ENCODE measurements at regions not wholly inside any gene's neighbourhood (a gene's known extent, or its start where the extent isn't known, plus 50 kb on each side); places are given as distances from the start of the nearest gene placed in this dataset.
"Not testable (repeated sequence)": the region's sequence is repeated elsewhere in the genome, so short reads cannot be mapped to it uniquely, and the experiment has no call there.

GRCh38 chr5:99586878-99587277 is 658.1 kb upstream of the CHD1 start:
- Histone ChIP-seq H3K79me2 (ENCODE audit: low read length) (no peaks in the 10 kb centered on the region), H2AFZ (ENCODE audit: low read length) (no peak overlapping the region), H3K4me1 (ENCODE audit: insufficient read depth, low read length) (no peaks in the 10 kb centered on the region), H3K27me3 (ENCODE audit: low read length) (no peaks in the 10 kb centered on the region), H3K4me2 (ENCODE audit: low read length) (no peak overlapping the region), H4K20me1 (ENCODE audit: low read length) (no peaks in the 10 kb centered on the region), H3K27ac (ENCODE audit: low read length) (no peak overlapping the region), H3K9me2 (replicated peaks; ENCODE audit: low read length) (no peaks in the 10 kb centered on the region), H3K4me3 (ENCODE audit: low read length) (no peak overlapping the region), H3K9ac (ENCODE audit: low read length) (no peak overlapping the region), H3K36me3 (ENCODE audit: low read depth, low read length) (no peaks in the 10 kb centered on the region), H3K9me3 (ENCODE audit: low read length) (no peaks in the 10 kb centered on the region), H3F3A (ENCODE audit: low read length, unreplicated experiment) (no peaks in the 10 kb centered on the region)
- intact Hi-C loops (cut with micrococcal nuclease): no loop called here
- DNase-seq (no peak), ATAC-seq (no peak)
- BruUV-seq (replicated peaks): no TSS peak
- POLR2A ChIA-PET (ENCODE audit: unreplicated experiment): no interaction called here
- no peak for TF ChIP-seq CTCF (conservative IDR thresholded peaks at IDR 0.05; ENCODE audit: low read depth, low read length)
- no peak for TF ChIP-seq EZH2 (IDR thresholded peaks at IDR 0.05; ENCODE audit: low read length, unreplicated experiment)
- no peak for TF ChIP-seq EZH2phosphoT487 (IDR thresholded peaks at IDR 0.05; ENCODE audit: borderline replicate concordance, low read length)
- CTCF ChIA-PET: no interaction called here

- BruUV-seq (replicated peaks): not testable (repeated sequence)
Measured at GRCh38 chr5:99581204-99581603, 652.4 kb upstream of the CHD1 start.

GRCh38 chr5:99562937-99563627 is 634.3 kb upstream of the CHD1 start:
- H3K4me2 ChIP-seq (ENCODE audit: low read length); BruUV-seq (replicated peaks); intact Hi-C loops (cut with micrococcal nuclease): not testable (repeated sequence)

More at GRCh38 chr5:99581204-99581603, 652.4 kb upstream of the CHD1 start:
- H2AFZ ChIP-seq (ENCODE audit: low read length); H3K4me2 ChIP-seq (ENCODE audit: low read length); H3K27ac ChIP-seq (ENCODE audit: low read length); H3K9me3 ChIP-seq (ENCODE audit: low read length); intact Hi-C loops (cut with micrococcal nuclease); H3K4me1 ChIP-seq (ENCODE audit: insufficient read depth, low read length); ATAC-seq; H3K9me2 ChIP-seq (replicated peaks; ENCODE audit: low read length); H3K27me3 ChIP-seq (ENCODE audit: low read length); H3K79me2 ChIP-seq (ENCODE audit: low read length); H3F3A ChIP-seq (ENCODE audit: low read length, unreplicated experiment); H3K4me3 ChIP-seq (ENCODE audit: low read length); CTCF ChIA-PET; H3K9ac ChIP-seq (ENCODE audit: low read length); POLR2A ChIA-PET (ENCODE audit: unreplicated experiment); H3K36me3 ChIP-seq (ENCODE audit: low read depth, low read length); H4K20me1 ChIP-seq (ENCODE audit: low read length); DNase-seq: not testable (repeated sequence)

More at GRCh38 chr5:99562937-99563627, 634.3 kb upstream of the CHD1 start:
- H3K4me1 ChIP-seq (ENCODE audit: insufficient read depth, low read length); H2AFZ ChIP-seq (ENCODE audit: low read length); H3K9me3 ChIP-seq (ENCODE audit: low read length); H3K36me3 ChIP-seq (ENCODE audit: low read depth, low read length); H4K20me1 ChIP-seq (ENCODE audit: low read length); H3K27ac ChIP-seq (ENCODE audit: low read length); H3F3A ChIP-seq (ENCODE audit: low read length, unreplicated experiment); H3K4me3 ChIP-seq (ENCODE audit: low read length); H3K9me2 ChIP-seq (replicated peaks; ENCODE audit: low read length); POLR2A ChIA-PET (ENCODE audit: unreplicated experiment); DNase-seq; H3K9ac ChIP-seq (ENCODE audit: low read length); H3K27me3 ChIP-seq (ENCODE audit: low read length); CTCF ChIA-PET; ATAC-seq; H3K79me2 ChIP-seq (ENCODE audit: low read length): not testable (repeated sequence)

Data from PC-3 (cell line).